HepG2 (cell line): ENCODE measurements at regions not wholly inside any gene's neighbourhood (a gene's known extent, or its start where the extent isn't known, plus 50 kb on each side); places are given as distances from the start of the nearest gene placed in this dataset.

Experiments used
- ATAC-seq: fragments of 200-7000 bp; cut with Tn5 transposase; 3 replicates; pipeline ENCODE4 v1.9.1; 2020; ENCODE audit warnings: mild to moderate bottlenecking, moderate library complexity
- BruUV-seq: library from RNA; stranded (reverse); fragments of 400-500 nt; replicated peaks from 2 replicates; lab custom pipeline; 2021; lab: Mats Ljungman, UMichigan
- CTCF ChIA-PET: fragments of 300-600 bp; formaldehyde crosslinking; extraction: SDS; loops from one replicate; lab custom pipeline; 2021; ENCODE audit warnings: low total read pairs, inconsistent platforms, low intra/inter-chr PET ratio; lab: Yijun Ruan, JAX
- POLR2A ChIA-PET: fragments of 350-600 bp; sonication (Branson Sonifier 250); formaldehyde crosslinking; loops from one replicate; lab custom pipeline; 2020; ENCODE audit warnings: antibody characterized with exemption, inconsistent platforms; lab: Yijun Ruan, JAX
- DNase-seq: peaks from one replicate; pipeline ENCODE4 v3.0.0-alpha.2; 2015; ENCODE audit warnings: low spot score
- FAIRE-seq: peaks from 3 replicates; lab custom pipeline; 2011; peaks lifted over from hg19 to GRCh38; lab: Jason Lieb, UNC
- H2AFZ ChIP-seq: one replicate; pipeline ENCODE4 v1.6.1; 2011; ENCODE audit warnings: low read length, inconsistent platforms
- H3K27ac ChIP-seq: fragments of 300-600 bp; 3 replicates; pipeline ENCODE4 v1.8.0; 2011; ENCODE audit warnings: mixed run types, mild to moderate bottlenecking, mixed read lengths, low read length, inconsistent platforms; ENCODE audit not compliant: insufficient read depth; ENCODE audit errors: extremely low read length
- H3K27me3 ChIP-seq, 2 experiments: fragments of 200-600 bp in 1 of 2; 2 replicates in 1 of 2; 3 replicates in 1 of 2; pipeline versions ENCODE4 v1.6.0 to v1.8.0; 2011; ENCODE audit warnings: low read length in 2 of 2, mild to moderate bottlenecking in 2 of 2, moderate library complexity in 2 of 2, inconsistent platforms in 1 of 2; ENCODE audit not compliant: insufficient read depth in 2 of 2, control insufficient read depth in 1 of 2
- H3K36me3 ChIP-seq, 2 experiments: fragments of 200-600 bp in 1 of 2; replicated peaks in 1 of 2; 2 replicates in 1 of 2; 3 replicates in 1 of 2; pipeline versions ENCODE4 v1.5.1 to v1.8.0; 2011; ENCODE audit warnings: low read length in 2 of 2, inconsistent platforms in 1 of 2; ENCODE audit not compliant: insufficient read depth in 2 of 2, control insufficient read depth in 1 of 2
- H3K4me1 ChIP-seq: 2 replicates; pipeline ENCODE4 v1.5.1; 2012; ENCODE audit warnings: low read length, inconsistent platforms; ENCODE audit not compliant: insufficient read depth
- H3K4me2 ChIP-seq: 2 replicates; pipeline ENCODE4 v1.6.0; 2011; ENCODE audit warnings: low read depth, low read length, inconsistent platforms
- H3K4me3 ChIP-seq, 3 experiments: fragments of 200-600 bp in 1 of 3; sonication (generic), shearing (Covaris generic) in 1 of 3; replicated peaks in 1 of 3; 2 replicates each; pipeline ENCODE4 v1.5.1; 2011 to 2016; ENCODE audit warnings: low read length in 3 of 3, inconsistent platforms in 2 of 3, low read depth in 2 of 3, mild to moderate bottlenecking in 2 of 3, control low read depth in 1 of 3, mixed read lengths in 1 of 3; ENCODE audit not compliant: insufficient read depth in 1 of 3
- H3K79me2 ChIP-seq: one replicate; pipeline ENCODE4 v1.6.1; 2011; ENCODE audit warnings: low read length, inconsistent platforms; ENCODE audit not compliant: insufficient read depth
- H3K9ac ChIP-seq: 2 replicates; pipeline ENCODE4 v1.6.0; 2011; ENCODE audit warnings: mild to moderate bottlenecking, low read depth, low read length, inconsistent platforms; ENCODE audit not compliant: insufficient read depth
- H3K9me3 ChIP-seq: 2 replicates; pipeline ENCODE4 v1.5.1; 2012; ENCODE audit warnings: mild to moderate bottlenecking, low read length
- H4K20me1 ChIP-seq: 2 replicates; pipeline ENCODE4 v1.6.0; 2011; ENCODE audit warnings: inconsistent platforms, mild to moderate bottlenecking, low read length, moderate library complexity; ENCODE audit not compliant: insufficient read depth
- DPF2 ChIP-seq: sonication (generic); formaldehyde crosslinking; IDR thresholded peaks from 2 replicates; pipeline ENCODE4 v1.4.0; 2020; ENCODE audit warnings: mild to moderate bottlenecking, low read depth, missing genetic modification reagents, borderline replicate concordance
- KDM2A ChIP-seq: sonication (generic); formaldehyde crosslinking; IDR thresholded peaks from 2 replicates; pipeline ENCODE4 v1.4.0; 2020; ENCODE audit warnings: low read depth, missing genetic modification reagents, borderline replicate concordance
- MYNN ChIP-seq: sonication (generic); formaldehyde crosslinking; IDR thresholded peaks from 2 replicates; pipeline ENCODE4 v1.4.0; 2020; ENCODE audit warnings: mild to moderate bottlenecking, low read depth, missing genetic modification reagents
- PHB2 ChIP-seq: fragments of 450-650 bp; IDR thresholded peaks from 2 replicates; pipeline ENCODE4 v1.6.1; 2018; ENCODE audit not compliant: partially characterized antibody
- PITX1 ChIP-seq: sonication (generic); formaldehyde crosslinking; IDR thresholded peaks from 2 replicates; pipeline ENCODE4 v1.5.1; 2020; ENCODE audit warnings: mild to moderate bottlenecking, missing genetic modification reagents
- RORA ChIP-seq: sonication (generic); formaldehyde crosslinking; IDR thresholded peaks from 2 replicates; pipeline ENCODE4 v1.5.0; 2020; ENCODE audit warnings: mild to moderate bottlenecking, missing genetic modification reagents, moderate library complexity
- SRSF1 ChIP-seq: fragments of 200-400 bp; formaldehyde crosslinking; optimal IDR thresholded peaks from 2 replicates; pipeline ENCODE3; 2017; ENCODE audit warnings: mild to moderate bottlenecking, low read depth, low read length, moderate library complexity
- ZBTB44 ChIP-seq: sonication (generic); formaldehyde crosslinking; IDR thresholded peaks from 2 replicates; pipeline ENCODE4 v1.4.0; 2020; ENCODE audit warnings: missing genetic modification reagents
- ZFP82 ChIP-seq: sonication (generic); formaldehyde crosslinking; IDR thresholded peaks from 2 replicates; pipeline ENCODE4 v1.5.1; 2020; ENCODE audit warnings: mild to moderate bottlenecking, missing genetic modification reagents, borderline replicate concordance
- ZNF280D ChIP-seq: sonication (generic); formaldehyde crosslinking; IDR thresholded peaks from 2 replicates; pipeline ENCODE4 v1.5.1; 2020; ENCODE audit warnings: mild to moderate bottlenecking, missing genetic modification reagents
- ZNF33B ChIP-seq: sonication (generic); formaldehyde crosslinking; IDR thresholded peaks from 2 replicates; pipeline ENCODE4 v1.5.1; 2020; ENCODE audit warnings: mild to moderate bottlenecking, missing genetic modification reagents
- ZNF430 ChIP-seq: sonication (generic); formaldehyde crosslinking; IDR thresholded peaks from 2 replicates; pipeline ENCODE4 v1.9.0; 2021; ENCODE audit warnings: mild to moderate bottlenecking, missing genetic modification reagents
- ZNF746 ChIP-seq: sonication (generic); formaldehyde crosslinking; IDR thresholded peaks from 2 replicates; pipeline ENCODE4 v1.8.0; 2022; ENCODE audit warnings: mild to moderate bottlenecking, missing genetic modification reagents
- ZNF772 ChIP-seq: sonication (generic); formaldehyde crosslinking; IDR thresholded peaks from 2 replicates; pipeline ENCODE4 v1.5.0; 2020; ENCODE audit warnings: mild to moderate bottlenecking, missing genetic modification reagents
- ZUFSP ChIP-seq: sonication (generic); formaldehyde crosslinking; IDR thresholded peaks from 2 replicates; pipeline ENCODE4 v1.9.0; 2021; ENCODE audit warnings: missing genetic modification reagents, mild to moderate bottlenecking, borderline replicate concordance
- WGBS: methylation state at CpG from one replicate; pipeline ENCODE4 v1.1.6; 2017; ENCODE audit warnings: low lambda C conversion rate; 5-methylcytosine and 5-hydroxymethylcytosine counted together
- in situ Hi-C: cut with HindIII; loops from 2 replicates; pipeline ENCODE4 v1.10.0; 2017; ENCODE audit warnings: low pct_unique_long_range_greater_than_20kb; ENCODE audit not compliant: extremely low pct_ligation_motif_present
- intact Hi-C: fragments of 100-400 bp; cut with micrococcal nuclease; formaldehyde crosslinking; loops from one replicate; pipeline ENCODE4 v1.10.0; 2022; ENCODE audit not compliant: unreplicated experiment
- TF ChIP-seq, protein P1 (sequence below): sonication (generic); formaldehyde crosslinking; conservative IDR thresholded peaks from 2 replicates; pipeline ENCODE4 v1.8.0; 2022; ENCODE audit warnings: low read depth, missing genetic modification reagents
- TF ChIP-seq, protein P2 (sequence below): sonication (generic); formaldehyde crosslinking; IDR thresholded peaks from 2 replicates; pipeline ENCODE4 v1.8.0; 2023; ENCODE audit warnings: mild to moderate bottlenecking, missing genetic modification reagents

GRCh38 chr17:27157898-27158297 is 136.0 kb upstream of the WSB1 start:
- ATAC-seq (no peak), FAIRE-seq (no peak), DNase-seq (no peak)
- POLR2A ChIA-PET = no interaction called here
- H4K20me1 ChIP-seq = no peaks in the 10 kb centered on the region
- no peak overlapping the region for H3K27ac ChIP-seq
- BruUV-seq = no TSS peak
- 40% methylated on average over 4 of the region's 10 CpGs for WGBS
- no peak overlapping the region for H3K4me3 ChIP-seq
- intact Hi-C loops = no loop called here
- no peak overlapping the region for H2AFZ ChIP-seq
- no peak overlapping the region for H3K4me2 ChIP-seq
- CTCF ChIA-PET = no interaction called here
- no peak overlapping the region for H3K9ac ChIP-seq
- H3K36me3 ChIP-seq = no peaks in the 10 kb centered on the region
- no peaks in the 10 kb centered on the region for H3K9me3 ChIP-seq
- H3K4me1 ChIP-seq = no peaks in the 10 kb centered on the region
- peaks cover 3 to 6% of the 10 kb centered on the region in 2 experiments; a peak in 3 of 5 replicates for H3K27me3 ChIP-seq
- in situ Hi-C loops = no loop called here
- no peaks in the 10 kb centered on the region for H3K79me2 ChIP-seq
- TF ChIP-seq ZUFSP (CRISPR knock-in tag) (no peak), SRSF1 (no peak), DPF2 (no peak), ZNF33B (CRISPR knock-in tag) (no peak), ZFP82 (no peak), MYNN (CRISPR knock-in tag) (no peak), PITX1 (CRISPR knock-in tag) (no peak), PHB2 (no peak), ZNF280D (CRISPR knock-in tag) (no peak), KDM2A (no peak), ZBTB44 (CRISPR knock-in tag) (no peak), ZNF746 (CRISPR knock-in tag) (no peak), RORA (CRISPR knock-in tag) (no peak), ZNF772 (CRISPR knock-in tag) (no peak), ZNF430 (CRISPR knock-in tag) (no peak)
- TF ChIP-seq, protein P1, sequence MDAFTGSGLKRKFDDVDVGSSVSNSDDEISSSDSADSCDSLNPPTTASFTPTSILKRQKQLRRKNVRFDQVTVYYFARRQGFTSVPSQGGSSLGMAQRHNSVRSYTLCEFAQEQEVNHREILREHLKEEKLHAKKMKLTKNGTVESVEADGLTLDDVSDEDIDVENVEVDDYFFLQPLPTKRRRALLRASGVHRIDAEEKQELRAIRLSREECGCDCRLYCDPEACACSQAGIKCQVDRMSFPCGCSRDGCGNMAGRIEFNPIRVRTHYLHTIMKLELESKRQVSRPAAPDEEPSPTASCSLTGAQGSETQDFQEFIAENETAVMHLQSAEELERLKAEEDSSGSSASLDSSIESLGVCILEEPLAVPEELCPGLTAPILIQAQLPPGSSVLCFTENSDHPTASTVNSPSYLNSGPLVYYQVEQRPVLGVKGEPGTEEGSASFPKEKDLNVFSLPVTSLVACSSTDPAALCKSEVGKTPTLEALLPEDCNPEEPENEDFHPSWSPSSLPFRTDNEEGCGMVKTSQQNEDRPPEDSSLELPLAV (CRISPR knock-in tag) = no peak
- TF ChIP-seq, protein P2, sequence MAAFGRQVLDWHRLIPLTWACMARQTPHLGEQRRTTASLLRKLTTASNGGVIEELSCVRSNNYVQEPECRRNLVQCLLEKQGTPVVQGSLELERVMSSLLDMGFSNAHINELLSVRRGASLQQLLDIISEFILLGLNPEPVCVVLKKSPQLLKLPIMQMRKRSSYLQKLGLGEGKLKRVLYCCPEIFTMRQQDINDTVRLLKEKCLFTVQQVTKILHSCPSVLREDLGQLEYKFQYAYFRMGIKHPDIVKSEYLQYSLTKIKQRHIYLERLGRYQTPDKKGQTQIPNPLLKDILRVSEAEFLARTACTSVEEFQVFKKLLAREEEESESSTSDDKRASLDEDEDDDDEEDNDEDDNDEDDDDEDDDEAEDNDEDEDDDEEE (CRISPR knock-in tag) = no peak
